ENCODE measurements at regions not wholly inside any gene's neighbourhood (a gene's known extent, or its start where the extent isn't known, plus 50 kb on each side); places are given as distances from the start of the nearest gene placed in this dataset.

GRCh38 chr15:93900476-93901400, 330.6 kb upstream of the MCTP2 start:
- FAIRE-seq: no peak
- no peak for DNase-seq (ENCODE audit: low read depth)
- Histone ChIP-seq H3K9ac (ENCODE audit: low read length) (no peak overlapping the region), H3K4me2 (ENCODE audit: low read length) (no peak overlapping the region), H3K36me3 (ENCODE audit: insufficient read depth, low read length) (no peaks in the 10 kb centered on the region), H3K4me3 (ENCODE audit: insufficient read depth, low read depth, low read length) (no peak overlapping the region), H3K27me3 (ENCODE audit: insufficient read depth, low read length) (no peaks in the 10 kb centered on the region), H3K4me1 (ENCODE audit: insufficient read depth, low read length) (no peaks in the 10 kb centered on the region), H3K79me2 (ENCODE audit: insufficient read depth, low read length) (no peaks in the 10 kb centered on the region), H2AFZ (ENCODE audit: low read depth, low read length) (no peak overlapping the region), H4K20me1 (ENCODE audit: insufficient read depth, low read length) (no peaks in the 10 kb centered on the region), H3K9me3 (ENCODE audit: insufficient read depth, low read depth, low read length) (no peaks in the 10 kb centered on the region), H3K27ac (ENCODE audit: low read depth, low read length) (no peak overlapping the region)
- H3K27ac Mint-ChIP-seq (ENCODE audit: unreplicated experiment): no peak overlapping the region
- no peak overlapping the region for H3K4me3 Mint-ChIP-seq (ENCODE audit: unreplicated experiment)
- peaks cover 5% of the 10 kb centered on the region for H3K27me3 Mint-ChIP-seq (ENCODE audit: low read depth, unreplicated experiment)
- TF ChIP-seq EZH2 (IDR thresholded peaks at IDR 0.05; ENCODE audit: insufficient read depth, low read length): no peak
- no peak for TF ChIP-seq CTCF (IDR thresholded peaks at IDR 0.05; ENCODE audit: insufficient read depth, low read depth, low read length)
- H3K9me3 Mint-ChIP-seq (ENCODE audit: unreplicated experiment): no peaks in the 10 kb centered on the region
- no peaks in the 10 kb centered on the region for H3K4me1 Mint-ChIP-seq (ENCODE audit: low read depth, unreplicated experiment)
- no peaks in the 10 kb centered on the region for H3K36me3 Mint-ChIP-seq (ENCODE audit: low read depth, unreplicated experiment)

GRCh38 chr15:93899817-93900216, 331.5 kb upstream of the MCTP2 start:
- Mint-ChIP-seq H3K27me3 (ENCODE audit: low read depth, unreplicated experiment) (peaks cover 5% of the 10 kb centered on the region), H3K4me3 (ENCODE audit: unreplicated experiment) (no peak overlapping the region), H3K36me3 (ENCODE audit: low read depth, unreplicated experiment) (no peaks in the 10 kb centered on the region), H3K27ac (ENCODE audit: unreplicated experiment) (no peak overlapping the region), H3K9me3 (ENCODE audit: unreplicated experiment) (no peaks in the 10 kb centered on the region), H3K4me1 (ENCODE audit: low read depth, unreplicated experiment) (no peaks in the 10 kb centered on the region)
- Histone ChIP-seq H2AFZ (ENCODE audit: low read depth, low read length) (no peak overlapping the region), H3K27me3 (ENCODE audit: insufficient read depth, low read length) (no peaks in the 10 kb centered on the region), H3K4me3 (ENCODE audit: insufficient read depth, low read depth, low read length) (no peak overlapping the region), H3K4me2 (ENCODE audit: low read length) (no peak overlapping the region), H3K9ac (ENCODE audit: low read length) (no peak overlapping the region), H3K79me2 (ENCODE audit: insufficient read depth, low read length) (no peaks in the 10 kb centered on the region), H3K36me3 (ENCODE audit: insufficient read depth, low read length) (no peaks in the 10 kb centered on the region), H3K4me1 (ENCODE audit: insufficient read depth, low read length) (no peaks in the 10 kb centered on the region), H3K9me3 (ENCODE audit: insufficient read depth, low read depth, low read length) (no peaks in the 10 kb centered on the region), H3K27ac (ENCODE audit: low read depth, low read length) (no peak overlapping the region), H4K20me1 (ENCODE audit: insufficient read depth, low read length) (no peaks in the 10 kb centered on the region)
- DNase-seq (ENCODE audit: low read depth) (no peak), FAIRE-seq (no peak)
- TF ChIP-seq EZH2 (IDR thresholded peaks at IDR 0.05; ENCODE audit: insufficient read depth, low read length) (no peak), CTCF (IDR thresholded peaks at IDR 0.05; ENCODE audit: insufficient read depth, low read depth, low read length) (no peak)

GRCh38 chr15:93897377-93897776, 334.0 kb upstream of the MCTP2 start:
- DNase-seq (ENCODE audit: low read depth): no peak
- Histone ChIP-seq H2AFZ (ENCODE audit: low read depth, low read length) (no peak overlapping the region), H3K27me3 (ENCODE audit: insufficient read depth, low read length) (no peaks in the 10 kb centered on the region), H3K4me2 (ENCODE audit: low read length) (no peak overlapping the region), H4K20me1 (ENCODE audit: insufficient read depth, low read length) (no peaks in the 10 kb centered on the region), H3K79me2 (ENCODE audit: insufficient read depth, low read length) (no peaks in the 10 kb centered on the region), H3K4me1 (ENCODE audit: insufficient read depth, low read length) (no peaks in the 10 kb centered on the region), H3K9ac (ENCODE audit: low read length) (no peak overlapping the region), H3K4me3 (ENCODE audit: insufficient read depth, low read depth, low read length) (no peak overlapping the region), H3K27ac (ENCODE audit: low read depth, low read length) (no peak overlapping the region), H3K36me3 (ENCODE audit: insufficient read depth, low read length) (no peaks in the 10 kb centered on the region), H3K9me3 (ENCODE audit: insufficient read depth, low read depth, low read length) (no peaks in the 10 kb centered on the region)
- FAIRE-seq: no peak
- H3K9me3 Mint-ChIP-seq (ENCODE audit: unreplicated experiment): no peaks in the 10 kb centered on the region
- TF ChIP-seq EZH2 (IDR thresholded peaks at IDR 0.05; ENCODE audit: insufficient read depth, low read length) (no peak), CTCF (IDR thresholded peaks at IDR 0.05; ENCODE audit: insufficient read depth, low read depth, low read length) (no peak)
- H3K27me3 Mint-ChIP-seq (ENCODE audit: low read depth, unreplicated experiment): peaks cover 4% of the 10 kb centered on the region
- no peaks in the 10 kb centered on the region for H3K36me3 Mint-ChIP-seq (ENCODE audit: low read depth, unreplicated experiment)
- H3K27ac Mint-ChIP-seq (ENCODE audit: unreplicated experiment): no peak overlapping the region
- H3K4me1 Mint-ChIP-seq (ENCODE audit: low read depth, unreplicated experiment): no peaks in the 10 kb centered on the region
- no peak overlapping the region for H3K4me3 Mint-ChIP-seq (ENCODE audit: unreplicated experiment)
